ENCODE measurements at regions not wholly inside any gene's neighbourhood (a gene's known extent, or its start where the extent isn't known, plus 50 kb on each side); places are given as distances from the start of the nearest gene placed in this dataset.

- no peak overlapping the region for H3K27ac ChIP-seq
- no peak for TF ChIP-seq CTCF (conservative IDR thresholded peaks at IDR 0.05)
These were observed 277.2 kb downstream of the HS3ST1 start for GRCh38 chr4:11151500-11151899.

DNA sequence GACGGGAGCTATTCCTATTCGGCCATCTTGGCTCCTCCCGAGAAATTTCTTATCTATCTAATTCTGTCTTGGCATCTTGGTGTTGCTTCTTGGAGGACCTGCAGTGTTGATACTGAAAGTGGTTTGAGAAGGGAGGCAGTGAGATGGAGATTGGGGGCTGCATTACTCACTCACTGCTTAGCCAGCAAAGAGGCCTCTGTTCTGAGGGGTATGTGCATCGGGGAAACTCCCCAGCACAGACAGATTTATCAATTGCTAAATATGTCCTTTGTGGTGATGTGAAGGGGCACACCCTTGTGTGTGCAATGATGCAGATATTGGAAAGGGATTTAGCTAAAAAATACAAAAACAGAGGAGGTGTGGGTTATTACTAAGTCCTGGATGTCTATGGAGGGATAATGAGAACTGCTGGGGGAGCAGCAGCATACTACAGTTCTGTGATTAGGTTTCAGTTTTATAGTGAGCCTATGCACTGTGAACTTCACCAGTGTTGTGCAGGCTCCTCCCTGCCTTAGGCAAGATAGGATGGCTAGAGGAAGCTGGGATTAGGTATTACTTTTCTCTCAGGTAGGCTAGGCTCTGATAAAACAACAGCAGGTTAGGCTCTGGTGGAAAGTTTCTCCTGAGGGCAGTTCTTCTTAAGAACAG, 279.0 kb downstream of the HS3ST1 start:
- no peak for TF ChIP-seq CTCF (conservative IDR thresholded peaks at IDR 0.05)

DNA sequence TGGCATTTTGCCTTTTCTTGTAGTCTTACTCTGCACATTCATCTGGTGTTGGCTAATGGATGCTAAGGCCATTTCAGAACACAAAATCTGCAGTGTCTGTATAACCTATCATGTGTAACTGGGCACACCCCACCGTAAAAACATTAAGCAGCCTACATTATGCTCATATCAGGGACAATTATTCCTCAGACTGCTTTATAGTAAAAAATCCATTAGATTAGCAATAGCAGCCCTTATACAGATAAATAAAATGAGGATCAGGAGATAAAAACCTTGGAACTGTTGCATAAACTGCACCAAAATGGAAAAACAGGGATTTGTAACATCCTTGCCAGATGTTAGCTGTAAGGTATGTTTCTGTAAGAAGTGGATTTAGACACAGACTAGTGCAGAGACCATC, 288.8 kb downstream of the HS3ST1 start:
- no peak overlapping the region for H3K27ac ChIP-seq
- no peak for TF ChIP-seq CTCF (conservative IDR thresholded peaks at IDR 0.05)

More for the DNA sequence above, 279.0 kb downstream of the HS3ST1 start:
- no peak overlapping the region for H3K27ac ChIP-seq

DNA sequence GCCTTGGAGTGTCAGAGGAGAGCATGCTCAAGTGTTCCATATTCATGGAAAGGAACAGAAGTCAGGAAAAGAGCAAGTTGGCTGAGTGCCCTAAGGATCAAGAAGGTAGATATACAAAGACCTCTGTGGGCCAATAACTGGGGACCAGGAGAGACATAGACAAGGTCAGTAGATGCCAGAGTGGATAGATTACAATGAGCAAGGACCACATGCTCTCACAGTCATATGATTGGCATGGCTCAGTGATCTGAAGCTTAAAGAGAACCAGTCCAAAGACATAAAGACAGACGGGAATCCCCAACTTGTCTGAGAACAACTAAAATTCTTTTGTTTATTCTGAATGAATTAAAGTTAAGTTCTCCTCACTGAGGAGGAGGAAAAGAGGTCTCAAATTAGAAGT, 289.7 kb downstream of the HS3ST1 start:
- no peak for TF ChIP-seq CTCF (conservative IDR thresholded peaks at IDR 0.05)
- no peak overlapping the region for H3K27ac ChIP-seq

DNA sequence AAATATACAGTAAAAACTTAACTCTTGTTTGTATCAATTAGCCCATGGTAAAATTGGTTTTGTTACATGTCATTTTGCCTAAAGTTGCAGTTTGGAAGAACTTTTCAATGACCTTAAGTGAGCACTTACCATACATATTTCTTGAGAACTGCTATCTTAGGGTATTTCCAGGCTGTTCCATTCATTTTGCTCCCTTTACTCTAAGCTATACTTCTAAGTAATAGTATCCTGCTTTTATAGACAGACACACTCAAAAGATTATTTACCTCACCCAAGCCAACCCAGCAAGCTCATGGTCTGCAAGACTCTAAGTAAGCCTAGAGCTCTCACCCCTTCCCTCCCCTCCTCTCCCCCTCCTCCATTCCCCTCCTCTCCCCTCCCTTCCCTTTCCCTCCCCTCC, 294.0 kb downstream of the HS3ST1 start:
- TF ChIP-seq CTCF (conservative IDR thresholded peaks at IDR 0.05) = no peak
- no peak overlapping the region for H3K27ac ChIP-seq

- no peak overlapping the region for H3K27ac ChIP-seq
- TF ChIP-seq CTCF (conservative IDR thresholded peaks at IDR 0.05) = no peak
These were observed 294.8 kb downstream of the HS3ST1 start for GRCh38 chr4:11133868-11134267.

DNA sequence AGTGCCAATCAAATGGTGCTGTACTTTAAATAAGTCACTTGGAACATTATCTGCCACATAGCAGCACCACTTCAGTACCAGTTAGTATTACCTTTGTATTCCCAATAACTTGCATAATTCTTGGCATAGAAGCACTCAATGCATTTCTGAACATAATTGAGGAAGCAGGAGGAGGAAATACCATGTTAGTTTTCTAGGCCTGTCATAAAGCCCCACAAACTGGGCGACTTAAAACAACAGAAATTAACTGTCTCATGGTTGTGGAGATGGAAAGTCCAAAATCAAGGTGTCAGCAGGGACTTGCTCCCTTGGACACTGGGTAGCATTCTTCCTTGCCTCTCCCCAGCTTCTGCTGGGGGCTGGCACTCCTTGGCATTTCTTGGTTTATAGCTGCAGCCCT, 296.2 kb downstream of the HS3ST1 start:
- H3K27ac ChIP-seq = no peak overlapping the region
- TF ChIP-seq CTCF (conservative IDR thresholded peaks at IDR 0.05) = no peak
